ENCODE measurements at regions not wholly inside any gene's neighbourhood (a gene's known extent, or its start where the extent isn't known, plus 50 kb on each side); places are given as distances from the start of the nearest gene placed in this dataset.

- TF ChIP-seq TAF1 (IDR thresholded peaks at IDR 0.05; ENCODE audit: borderline replicate concordance, low read depth, low read length) (no peak), POLR2AphosphoS5 (IDR thresholded peaks at IDR 0.05; ENCODE audit: low read depth, low read length) (no peak), POLR2A (IDR thresholded peaks at IDR 0.05; ENCODE audit: low read depth, low read length) (no peak)
- DNase-seq (ENCODE audit: insufficient read length) (no peak), FAIRE-seq (no peak)
These were observed 72.8 kb upstream of the MPP7 start for GRCh38 chr10:28375399-28376354.

GRCh38 chr10:28378986-28379585 lies 76.2 kb upstream of the MPP7 start:
- FAIRE-seq (no peak), DNase-seq (ENCODE audit: insufficient read length) (no peak)
- TF ChIP-seq POLR2AphosphoS5 (IDR thresholded peaks at IDR 0.05; ENCODE audit: low read depth, low read length) = no peak
- no peak for TF ChIP-seq POLR2A (IDR thresholded peaks at IDR 0.05; ENCODE audit: low read depth, low read length)
- no peak for TF ChIP-seq TAF1 (IDR thresholded peaks at IDR 0.05; ENCODE audit: borderline replicate concordance, low read depth, low read length)

GRCh38 chr10:28381466-28381865 lies 78.6 kb upstream of the MPP7 start:
- TF ChIP-seq POLR2AphosphoS5 (IDR thresholded peaks at IDR 0.05; ENCODE audit: low read depth, low read length) (no peak), POLR2A (IDR thresholded peaks at IDR 0.05; ENCODE audit: low read depth, low read length) (no peak), TAF1 (IDR thresholded peaks at IDR 0.05; ENCODE audit: borderline replicate concordance, low read depth, low read length) (no peak)
- no peak for FAIRE-seq
- no peak for DNase-seq (ENCODE audit: insufficient read length)

GRCh38 chr10:28381903-28382347 lies 79.1 kb upstream of the MPP7 start:
- DNase-seq (ENCODE audit: insufficient read length) (peak; percentile 8), FAIRE-seq (peak; percentile 92)
- TF ChIP-seq TAF1 (IDR thresholded peaks at IDR 0.05; ENCODE audit: borderline replicate concordance, low read depth, low read length) = no peak
- no peak for TF ChIP-seq POLR2AphosphoS5 (IDR thresholded peaks at IDR 0.05; ENCODE audit: low read depth, low read length)
- TF ChIP-seq POLR2A (IDR thresholded peaks at IDR 0.05; ENCODE audit: low read depth, low read length) = no peak

- FAIRE-seq = no peak
- TF ChIP-seq TAF1 (IDR thresholded peaks at IDR 0.05; ENCODE audit: borderline replicate concordance, low read depth, low read length) = no peak
- TF ChIP-seq POLR2A (IDR thresholded peaks at IDR 0.05; ENCODE audit: low read depth, low read length) = no peak
- TF ChIP-seq POLR2AphosphoS5 (IDR thresholded peaks at IDR 0.05; ENCODE audit: low read depth, low read length) = no peak
- DNase-seq (ENCODE audit: insufficient read length) = no peak
These were observed 79.8 kb upstream of the MPP7 start for GRCh38 chr10:28382525-28383269.

- no peak for TF ChIP-seq TAF1 (IDR thresholded peaks at IDR 0.05; ENCODE audit: borderline replicate concordance, low read depth, low read length)
- no peak for TF ChIP-seq POLR2AphosphoS5 (IDR thresholded peaks at IDR 0.05; ENCODE audit: low read depth, low read length)
- FAIRE-seq = no peak
- DNase-seq (ENCODE audit: insufficient read length) = no peak
These were observed 81.7 kb upstream of the MPP7 start for GRCh38 chr10:28384557-28384956.

GRCh38 chr10:28385748-28386502 lies 83.1 kb upstream of the MPP7 start:
- no peak for TF ChIP-seq TAF1 (IDR thresholded peaks at IDR 0.05; ENCODE audit: borderline replicate concordance, low read depth, low read length)
- no peak for TF ChIP-seq POLR2A (IDR thresholded peaks at IDR 0.05; ENCODE audit: low read depth, low read length)
- no peak for TF ChIP-seq POLR2AphosphoS5 (IDR thresholded peaks at IDR 0.05; ENCODE audit: low read depth, low read length)
- FAIRE-seq (no peak), DNase-seq (ENCODE audit: insufficient read length) (no peak)

GRCh38 chr10:28386503-28386868 lies 83.6 kb upstream of the MPP7 start:
- DNase-seq (ENCODE audit: insufficient read length) (no peak), FAIRE-seq (no peak)
- no peak for TF ChIP-seq TAF1 (IDR thresholded peaks at IDR 0.05; ENCODE audit: borderline replicate concordance, low read depth, low read length)
- no peak for TF ChIP-seq POLR2A (IDR thresholded peaks at IDR 0.05; ENCODE audit: low read depth, low read length)
- TF ChIP-seq POLR2AphosphoS5 (IDR thresholded peaks at IDR 0.05; ENCODE audit: low read depth, low read length) = no peak

GRCh38 chr10:28387140-28387539 lies 84.3 kb upstream of the MPP7 start:
- TF ChIP-seq POLR2A (IDR thresholded peaks at IDR 0.05; ENCODE audit: low read depth, low read length) (no peak), POLR2AphosphoS5 (IDR thresholded peaks at IDR 0.05; ENCODE audit: low read depth, low read length) (no peak), TAF1 (IDR thresholded peaks at IDR 0.05; ENCODE audit: borderline replicate concordance, low read depth, low read length) (no peak)
- FAIRE-seq (no peak), DNase-seq (ENCODE audit: insufficient read length) (no peak)

GRCh38 chr10:28391283-28391682 lies 88.4 kb upstream of the MPP7 start:
- DNase-seq (ENCODE audit: insufficient read length) (no peak), FAIRE-seq (no peak)
- TF ChIP-seq POLR2AphosphoS5 (IDR thresholded peaks at IDR 0.05; ENCODE audit: low read depth, low read length) (no peak), TAF1 (IDR thresholded peaks at IDR 0.05; ENCODE audit: borderline replicate concordance, low read depth, low read length) (no peak), POLR2A (IDR thresholded peaks at IDR 0.05; ENCODE audit: low read depth, low read length) (no peak)

All from GM12892 (cell line).